Naive thymus-derived CD8-positive, alpha-beta T cell (primary cell): ENCODE measurements at regions not wholly inside any gene's neighbourhood (a gene's known extent, or its start where the extent isn't known, plus 50 kb on each side); places are given as distances from the start of the nearest gene placed in this dataset.
"Not testable (repeated sequence)": the region's sequence is repeated elsewhere in the genome, so short reads cannot be mapped to it uniquely, and the experiment has no call there.

Experiments
- ATAC-seq, 2 donors: fragments of 150-1000 bp; cut with Tn5 transposase in 1 of 2; sonication (Bioruptor Pico), chemical (Tn5 transposase) in 1 of 2; 1 replicate in 1 of 2; 2 replicates in 1 of 2; pipeline ENCODE4 v1.10.0; 2021; ENCODE audit warnings: mild to moderate bottlenecking in 2 of 2, moderate library complexity in 2 of 2
- POLR2A ChIA-PET: fragments of 350-600 bp; sonication (Branson Sonifier 250); formaldehyde crosslinking; loops from one replicate; lab custom pipeline; 2021; ENCODE audit warnings: antibody characterized with exemption; lab: Charles Lee
- DNase-seq, 10 donors: peaks; one replicate each; pipeline versions ENCODE4 v3.0.0 to v3.0.0-alpha.2; 2020 to 2022
- H3K27ac Mint-ChIP-seq, 10 donors: one replicate each; pipeline ENCODE4 v1.8.0; 2020 to 2022; ENCODE audit warnings: mild to moderate bottlenecking in 10 of 10, mixed read lengths in 10 of 10, moderate library complexity in 4 of 10, inconsistent platforms in 1 of 10
- H3K27me3 Mint-ChIP-seq, 5 donors: one replicate each; pipeline ENCODE4 v1.8.0; 2021 to 2022; ENCODE audit warnings: mixed read lengths in 5 of 5
- H3K36me3 Mint-ChIP-seq, 3 donors: one replicate each; pipeline ENCODE4 v1.8.0; 2020 to 2022; ENCODE audit warnings: mixed read lengths in 3 of 3, mild to moderate bottlenecking in 2 of 3, inconsistent platforms in 1 of 3
- H3K4me1 Mint-ChIP-seq, 4 donors: one replicate each; pipeline ENCODE4 v1.8.0; 2021 to 2022; ENCODE audit warnings: mixed read lengths in 4 of 4
- H3K4me3 Mint-ChIP-seq, 10 donors: one replicate each; pipeline ENCODE4 v1.8.0; 2020 to 2022; ENCODE audit warnings: mild to moderate bottlenecking in 10 of 10, mixed read lengths in 10 of 10, moderate library complexity in 6 of 10, inconsistent platforms in 1 of 10
- H3K9me3 Mint-ChIP-seq, 9 donors: one replicate each; pipeline ENCODE4 v1.8.0; 2020 to 2022; ENCODE audit warnings: mixed read lengths in 9 of 9, mild to moderate bottlenecking in 3 of 9, inconsistent platforms in 1 of 9, moderate library complexity in 1 of 9

- Mint-ChIP-seq H3K27ac (no peak overlapping the region), H3K36me3 (peaks cover 0 to 7% (median 0%) of the 10 kb centered on the region in 3 donors), H3K4me3 (no peak overlapping the region), H3K4me1 (no peaks in the 10 kb centered on the region), H3K27me3 (no peaks in the 10 kb centered on the region), H3K9me3 (peaks cover 2 to 21% (median 13%) of the 10 kb centered on the region in 9 donors)
- DNase-seq (no peak), ATAC-seq (no peak)
- POLR2A ChIA-PET, result no interaction called here
These were observed 151.3 kb upstream of the HSF2 start for GRCh38 chr6:122248001-122248669.

- H3K27ac Mint-ChIP-seq, result no peak overlapping the region
- POLR2A ChIA-PET, result no interaction called here
These were observed 150.6 kb upstream of the HSF2 start for GRCh38 chr6:122248844-122249243.

GRCh38 chr6:122258839-122259238, 140.6 kb upstream of the HSF2 start:
- ATAC-seq, result no peak
- no peak overlapping the region for H3K27ac Mint-ChIP-seq
- H3K4me1 Mint-ChIP-seq, result no peaks in the 10 kb centered on the region
- H3K9me3 Mint-ChIP-seq, result peaks cover 0 to 2% (median 0%) of the 10 kb centered on the region in 9 donors
- POLR2A ChIA-PET, result no interaction called here
- DNase-seq, result no peak
- no peaks in the 10 kb centered on the region for H3K36me3 Mint-ChIP-seq
- no peak overlapping the region for H3K4me3 Mint-ChIP-seq
- H3K27me3 Mint-ChIP-seq, result peaks cover 0 to 10% (median 0%) of the 10 kb centered on the region in 5 donors

More at GRCh38 chr6:122248844-122249243, 150.6 kb upstream of the HSF2 start:
- H3K4me1 Mint-ChIP-seq, result no peaks in the 10 kb centered on the region
- DNase-seq, result no peak
- no peak overlapping the region for H3K4me3 Mint-ChIP-seq
- peaks cover under 1 to 15% (median 6%) of the 10 kb centered on the region in 9 donors for H3K9me3 Mint-ChIP-seq
- no peak for ATAC-seq
- H3K36me3 Mint-ChIP-seq, result peaks cover 0 to under 1% (median 0%) of the 10 kb centered on the region in 3 donors
- no peaks in the 10 kb centered on the region for H3K27me3 Mint-ChIP-seq

- Mint-ChIP-seq H3K36me3 (peaks cover 0 to 5% (median 0%) of the 10 kb centered on the region in 3 donors), H3K9me3 (peaks cover 0 to 17% (median 5%) of the 10 kb centered on the region in 9 donors)
- ATAC-seq, result no peak
These were observed 134.9 kb upstream of the HSF2 start for GRCh38 chr6:122264557-122264956.

GRCh38 chr6:122265755-122266154, 133.7 kb upstream of the HSF2 start:
- no peak overlapping the region for H3K4me3 Mint-ChIP-seq
- H3K27ac Mint-ChIP-seq, result no peak overlapping the region
- peaks cover 0 to 17% (median 5%) of the 10 kb centered on the region in 9 donors for H3K9me3 Mint-ChIP-seq
- no peaks in the 10 kb centered on the region for H3K4me1 Mint-ChIP-seq
- POLR2A ChIA-PET, result no interaction called here
- peaks cover 0 to 5% (median 0%) of the 10 kb centered on the region in 3 donors for H3K36me3 Mint-ChIP-seq
- peaks cover 0 to 10% (median 0%) of the 10 kb centered on the region in 5 donors for H3K27me3 Mint-ChIP-seq
- ATAC-seq, result no peak
- DNase-seq, result no peak

More at GRCh38 chr6:122264557-122264956, 134.9 kb upstream of the HSF2 start:
- POLR2A ChIA-PET, result no interaction called here
- DNase-seq, result no peak
- Mint-ChIP-seq H3K27me3 (peaks cover 0 to 10% (median 0%) of the 10 kb centered on the region in 5 donors), H3K4me3 (no peak overlapping the region), H3K4me1 (no peaks in the 10 kb centered on the region), H3K27ac (no peak overlapping the region)

- Mint-ChIP-seq H3K9me3 (peaks cover 1 to 17% (median 5%) of the 10 kb centered on the region in 9 donors), H3K27ac (no peak overlapping the region), H3K27me3 (peaks cover 0 to 3% (median 0%) of the 10 kb centered on the region in 5 donors), H3K4me1 (no peaks in the 10 kb centered on the region), H3K36me3 (peaks cover 0 to 5% (median 0%) of the 10 kb centered on the region in 3 donors), H3K4me3 (no peak overlapping the region)
- no peak for ATAC-seq
- POLR2A ChIA-PET, result no interaction called here
- no peak for DNase-seq
These were observed 131.1 kb upstream of the HSF2 start for GRCh38 chr6:122268394-122268793.

- H3K27ac Mint-ChIP-seq, result no peak overlapping the region
- no peaks in the 10 kb centered on the region for H3K36me3 Mint-ChIP-seq
- ATAC-seq, result no peak
- POLR2A ChIA-PET, result no interaction called here
- H3K4me1 Mint-ChIP-seq, result no peaks in the 10 kb centered on the region
- peaks cover 2 to 11% (median 7%) of the 10 kb centered on the region in 5 donors for H3K27me3 Mint-ChIP-seq
- no peak for DNase-seq
- no peaks in the 10 kb centered on the region for H3K9me3 Mint-ChIP-seq
- H3K4me3 Mint-ChIP-seq, result no peak overlapping the region
These were observed 122.8 kb upstream of the HSF2 start for GRCh38 chr6:122276637-122277036.

GRCh38 chr6:122280105-122281021, 119.1 kb upstream of the HSF2 start:
- ATAC-seq, H3K4me3 Mint-ChIP-seq, H3K27me3 Mint-ChIP-seq, POLR2A ChIA-PET, H3K36me3 Mint-ChIP-seq, H3K27ac Mint-ChIP-seq, DNase-seq, H3K9me3 Mint-ChIP-seq, H3K4me1 Mint-ChIP-seq: not testable (repeated sequence)

GRCh38 chr6:122283884-122284283, 115.6 kb upstream of the HSF2 start:
- peaks cover 0 to 2% (median 0%) of the 10 kb centered on the region in 5 donors for H3K27me3 Mint-ChIP-seq
- no peak for DNase-seq

GRCh38 chr6:122284848-122285247, 114.6 kb upstream of the HSF2 start:
- DNase-seq (no peak), ATAC-seq (no peak)
- Mint-ChIP-seq H3K4me1 (no peaks in the 10 kb centered on the region), H3K9me3 (no peaks in the 10 kb centered on the region), H3K4me3 (no peak overlapping the region), H3K27me3 (peaks cover 0 to 2% (median 0%) of the 10 kb centered on the region in 5 donors), H3K27ac (no peak overlapping the region), H3K36me3 (no peaks in the 10 kb centered on the region)
- POLR2A ChIA-PET, result no interaction called here

More at GRCh38 chr6:122283884-122284283, 115.6 kb upstream of the HSF2 start:
- Mint-ChIP-seq H3K9me3 (no peaks in the 10 kb centered on the region), H3K36me3 (no peaks in the 10 kb centered on the region), H3K4me3 (no peak overlapping the region), H3K4me1 (no peaks in the 10 kb centered on the region), H3K27ac (no peak overlapping the region)
- POLR2A ChIA-PET, result no interaction called here
- no peak for ATAC-seq

GRCh38 chr6:122285292-122285913, 114.0 kb upstream of the HSF2 start:
- Mint-ChIP-seq H3K4me3 (no peak overlapping the region), H3K9me3 (no peaks in the 10 kb centered on the region), H3K27me3 (peaks cover 0 to 2% (median 0%) of the 10 kb centered on the region in 5 donors), H3K27ac (no peak overlapping the region), H3K36me3 (no peaks in the 10 kb centered on the region), H3K4me1 (no peaks in the 10 kb centered on the region)
- POLR2A ChIA-PET, result no interaction called here
- DNase-seq, result no peak
- no peak for ATAC-seq

- ATAC-seq (no peak), DNase-seq (no peak)
- Mint-ChIP-seq H3K36me3 (no peaks in the 10 kb centered on the region), H3K4me3 (no peak overlapping the region), H3K9me3 (no peaks in the 10 kb centered on the region), H3K27ac (no peak overlapping the region), H3K27me3 (peaks cover 0 to 4% (median 0%) of the 10 kb centered on the region in 5 donors), H3K4me1 (no peaks in the 10 kb centered on the region)
- POLR2A ChIA-PET, result no interaction called here
These were observed 112.9 kb upstream of the HSF2 start for GRCh38 chr6:122286512-122286911.
